ENCODE measurements at regions not wholly inside any gene's neighbourhood (a gene's known extent, or its start where the extent isn't known, plus 50 kb on each side); places are given as distances from the start of the nearest gene placed in this dataset.
A peak's percentile ranks its signal among the peaks of the same experiment; 100 is the strongest.

DNA sequence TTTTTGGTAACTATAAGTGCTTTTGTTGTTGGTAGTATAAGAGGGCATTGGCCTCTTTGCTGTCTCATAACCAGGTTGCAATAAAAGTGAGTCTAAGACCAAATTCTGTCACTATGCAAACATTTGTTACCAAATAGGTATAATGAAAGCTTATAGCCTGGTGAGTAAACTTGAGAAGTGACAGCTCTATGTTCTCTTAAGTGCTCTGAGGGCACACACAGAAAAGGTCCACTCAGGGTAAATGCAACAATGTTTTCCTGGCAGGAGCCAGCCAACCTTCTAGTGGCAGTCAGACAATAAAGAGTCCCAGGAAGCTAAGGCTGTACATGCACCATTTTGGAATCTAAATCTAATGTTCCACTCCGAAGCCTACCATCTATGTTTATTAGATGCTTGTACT lies 262.1 kb upstream of the TGFBR2 start:
- no peaks in the 10 kb centered on the region for H3K9me3 ChIP-seq
- intact Hi-C loops (cut with micrococcal nuclease; ENCODE audit: unreplicated experiment), result loop anchor here (10.0 kb wide), 1 partner anchor 251 kb away; no protein-coding TSS in a partner anchor
- Mint-ChIP-seq H3K27ac (ENCODE audit: unreplicated experiment) (no peak overlapping the region), H3K36me3 (ENCODE audit: insufficient read depth, unreplicated experiment) (peaks cover 6% of the 10 kb centered on the region), H3K27me3 (ENCODE audit: insufficient read depth, unreplicated experiment) (no peaks in the 10 kb centered on the region), H3K4me3 (ENCODE audit: unreplicated experiment) (no peak overlapping the region), H3K9me3 (ENCODE audit: unreplicated experiment) (no peaks in the 10 kb centered on the region), H3K4me1 (ENCODE audit: low read depth, unreplicated experiment) (peaks cover 49% of the 10 kb centered on the region)
- TF ChIP-seq, protein P1, sequence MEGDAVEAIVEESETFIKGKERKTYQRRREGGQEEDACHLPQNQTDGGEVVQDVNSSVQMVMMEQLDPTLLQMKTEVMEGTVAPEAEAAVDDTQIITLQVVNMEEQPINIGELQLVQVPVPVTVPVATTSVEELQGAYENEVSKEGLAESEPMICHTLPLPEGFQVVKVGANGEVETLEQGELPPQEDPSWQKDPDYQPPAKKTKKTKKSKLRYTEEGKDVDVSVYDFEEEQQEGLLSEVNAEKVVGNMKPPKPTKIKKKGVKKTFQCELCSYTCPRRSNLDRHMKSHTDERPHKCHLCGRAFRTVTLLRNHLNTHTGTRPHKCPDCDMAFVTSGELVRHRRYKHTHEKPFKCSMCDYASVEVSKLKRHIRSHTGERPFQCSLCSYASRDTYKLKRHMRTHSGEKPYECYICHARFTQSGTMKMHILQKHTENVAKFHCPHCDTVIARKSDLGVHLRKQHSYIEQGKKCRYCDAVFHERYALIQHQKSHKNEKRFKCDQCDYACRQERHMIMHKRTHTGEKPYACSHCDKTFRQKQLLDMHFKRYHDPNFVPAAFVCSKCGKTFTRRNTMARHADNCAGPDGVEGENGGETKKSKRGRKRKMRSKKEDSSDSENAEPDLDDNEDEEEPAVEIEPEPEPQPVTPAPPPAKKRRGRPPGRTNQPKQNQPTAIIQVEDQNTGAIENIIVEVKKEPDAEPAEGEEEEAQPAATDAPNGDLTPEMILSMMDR (IDR thresholded peaks at IDR 0.05; ENCODE audit: insufficient read depth in 1 of 2, low read depth in 1 of 2, low read length in 1 of 2, severe bottlenecking in 1 of 2, unreplicated experiment in 1 of 2), result no peak
- H3K27me3 ChIP-seq (replicated peaks; ENCODE audit: control insufficient read depth, insufficient read depth, low read length), result no peaks in the 10 kb centered on the region
- ChIA-PET POLR2A (no interaction called here), CTCF (no interaction called here)
- H3K4me1 ChIP-seq, result peaks cover 49% of the 10 kb centered on the region
- H3K4me3 ChIP-seq (ENCODE audit: low read depth, low read length), result no peak overlapping the region
- no TSS peak for BruUV-seq (replicated peaks)
- H3K36me3 ChIP-seq (ENCODE audit: control insufficient read depth, insufficient read depth, low read length), result no peaks in the 10 kb centered on the region
- no peak for DNase-seq

DNA sequence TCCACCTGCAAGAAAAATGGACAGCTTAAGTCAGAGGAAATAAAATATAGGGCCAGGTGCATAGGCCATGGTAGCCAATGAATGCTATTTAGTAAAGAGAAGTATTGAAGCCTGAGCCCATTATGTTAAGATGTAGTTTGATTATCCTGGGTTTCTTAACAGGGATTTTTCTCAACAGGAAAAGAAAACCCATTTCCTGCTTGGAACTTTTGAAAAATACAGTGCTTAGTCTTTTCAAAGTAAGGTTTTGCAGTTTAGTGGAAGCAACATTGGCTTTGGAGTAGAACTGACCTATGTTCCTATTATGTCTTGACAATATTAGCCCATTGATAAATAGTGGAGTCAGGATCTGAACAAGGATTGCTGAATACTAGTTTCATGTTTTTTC lies 259.5 kb upstream of the TGFBR2 start:
- peaks cover 6% of the 10 kb centered on the region for H3K36me3 Mint-ChIP-seq (ENCODE audit: insufficient read depth, unreplicated experiment)
- no peak overlapping the region for H3K27ac Mint-ChIP-seq (ENCODE audit: unreplicated experiment)
- no peak overlapping the region for H3K4me3 Mint-ChIP-seq (ENCODE audit: unreplicated experiment)
- DNase-seq, result no peak
- H3K27me3 Mint-ChIP-seq (ENCODE audit: insufficient read depth, unreplicated experiment), result no peaks in the 10 kb centered on the region
- Histone ChIP-seq H3K27me3 (replicated peaks; ENCODE audit: control insufficient read depth, insufficient read depth, low read length) (no peaks in the 10 kb centered on the region), H3K9me3 (no peaks in the 10 kb centered on the region), H3K4me1 (peaks cover 53% of the 10 kb centered on the region), H3K4me3 (ENCODE audit: low read depth, low read length) (no peak overlapping the region), H3K36me3 (ENCODE audit: control insufficient read depth, insufficient read depth, low read length) (no peaks in the 10 kb centered on the region)
- TF ChIP-seq, protein P1 (IDR thresholded peaks at IDR 0.05; ENCODE audit: insufficient read depth in 1 of 2, low read depth in 1 of 2, low read length in 1 of 2, severe bottlenecking in 1 of 2, unreplicated experiment in 1 of 2), result no peak
- H3K9me3 Mint-ChIP-seq (ENCODE audit: unreplicated experiment), result no peaks in the 10 kb centered on the region
- POLR2A ChIA-PET, result no interaction called here
- intact Hi-C loops (cut with micrococcal nuclease; ENCODE audit: unreplicated experiment), result loop anchor here (10.0 kb wide), 1 partner anchor 248 kb away; no protein-coding TSS in a partner anchor
- CTCF ChIA-PET, result no interaction called here
- no TSS peak for BruUV-seq (replicated peaks)
- peaks cover 44% of the 10 kb centered on the region for H3K4me1 Mint-ChIP-seq (ENCODE audit: low read depth, unreplicated experiment)

DNA sequence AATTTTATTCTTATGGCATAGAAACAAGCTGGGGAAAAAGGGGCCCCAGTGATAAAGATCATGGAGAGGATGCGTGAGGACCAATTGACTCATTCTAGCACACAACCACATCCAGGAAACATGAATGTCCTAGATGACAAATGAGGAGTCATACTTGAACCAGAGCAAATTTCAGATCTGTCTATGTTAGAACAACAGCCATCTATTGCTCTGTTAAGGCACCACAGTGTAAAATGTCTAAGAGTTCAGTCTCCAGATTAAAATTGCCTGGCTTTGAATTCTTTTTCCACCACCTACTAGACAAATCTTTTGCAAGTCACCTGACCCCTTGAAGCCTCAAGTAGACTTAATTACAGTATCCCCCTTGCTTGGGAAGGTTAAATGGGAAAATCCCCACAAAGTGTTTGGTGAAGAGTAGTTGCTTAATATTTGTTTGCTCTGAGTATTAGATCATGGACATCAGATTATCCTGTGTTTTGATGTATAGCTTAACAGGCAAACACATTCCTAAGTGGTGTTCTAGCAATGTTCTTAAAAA lies 258.7 kb upstream of the TGFBR2 start:
- H3K4me3 ChIP-seq (ENCODE audit: low read depth, low read length), result no peak overlapping the region
- Mint-ChIP-seq H3K36me3 (ENCODE audit: insufficient read depth, unreplicated experiment) (peaks cover 3% of the 10 kb centered on the region), H3K27me3 (ENCODE audit: insufficient read depth, unreplicated experiment) (no peaks in the 10 kb centered on the region), H3K4me3 (ENCODE audit: unreplicated experiment) (no peak overlapping the region), H3K4me1 (ENCODE audit: low read depth, unreplicated experiment) (peaks cover 40% of the 10 kb centered on the region), H3K27ac (ENCODE audit: unreplicated experiment) (peak overlapping the region; percentile 8), H3K9me3 (ENCODE audit: unreplicated experiment) (no peaks in the 10 kb centered on the region)
- H3K9me3 ChIP-seq, result no peaks in the 10 kb centered on the region
- intact Hi-C loops (cut with micrococcal nuclease; ENCODE audit: unreplicated experiment), result loop anchor here (10.0 kb wide), 1 partner anchor 247 kb away; no protein-coding TSS in a partner anchor
- ChIA-PET POLR2A (no interaction called here), CTCF (no interaction called here)
- BruUV-seq (replicated peaks), result no TSS peak
- no peak for DNase-seq
- no peaks in the 10 kb centered on the region for H3K27me3 ChIP-seq (replicated peaks; ENCODE audit: control insufficient read depth, insufficient read depth, low read length)
- no peaks in the 10 kb centered on the region for H3K36me3 ChIP-seq (ENCODE audit: control insufficient read depth, insufficient read depth, low read length)
- peaks cover 48% of the 10 kb centered on the region for H3K4me1 ChIP-seq
- TF ChIP-seq, protein P1 (IDR thresholded peaks at IDR 0.05; ENCODE audit: insufficient read depth in 1 of 2, low read depth in 1 of 2, low read length in 1 of 2, severe bottlenecking in 1 of 2, unreplicated experiment in 1 of 2), result no peak

All from Caco-2 (cell line).